ENCODE measurements at regions not wholly inside any gene's neighbourhood (a gene's known extent, or its start where the extent isn't known, plus 50 kb on each side); places are given as distances from the start of the nearest gene placed in this dataset.

- TF ChIP-seq PATZ1 (CRISPR knock-in tag; IDR thresholded peaks at IDR 0.05; ENCODE audit: borderline replicate concordance), result 0 out of 2 replicates have a peak, but pooled peaks have one; percentile 56
- peak; percentile 51 for TF ChIP-seq ZNF316 (IDR thresholded peaks at IDR 0.05)
- TF ChIP-seq PTTG1 (tag; IDR thresholded peaks at IDR 0.05; ENCODE audit: low read depth), result 0 out of 2 replicates have a peak, but pooled peaks have one; percentile 52
- peak; percentile 40; the same call in 1 of the 2 replicates for TF ChIP-seq ARID3A (IDR thresholded peaks at IDR 0.05; ENCODE audit: borderline replicate concordance, low read depth, low read length)
- TF ChIP-seq CSDE1 (IDR thresholded peaks at IDR 0.05), result 0 out of 4 replicates have a peak, but pooled peaks of 1 of the 2 experiments have one; percentile 18
- 0 out of 2 replicates have a peak, but pooled peaks have one; percentile 8 for TF ChIP-seq ZBTB12 (CRISPR knock-in tag; IDR thresholded peaks at IDR 0.05)
- TF ChIP-seq L3MBTL2 (IDR thresholded peaks at IDR 0.05), result peak; percentile 14; the same call in 1 of the 2 replicates
- no peak for TF ChIP-seq ZBTB5 (IDR thresholded peaks at IDR 0.05)
- TF ChIP-seq SOX6 (IDR thresholded peaks at IDR 0.05), result peak; percentile 38; the same call in 1 of the 2 replicates
- peak; percentile 1; the same call in 1 of the 2 replicates for TF ChIP-seq ZFP1 (CRISPR knock-in tag; IDR thresholded peaks at IDR 0.05)
- TF ChIP-seq CREB1 (IDR thresholded peaks at IDR 0.05), result no peak
- TF ChIP-seq CREB1 (CRISPR knock-in tag; IDR thresholded peaks at IDR 0.05), result no peak
- TF ChIP-seq SUPT5H (IDR thresholded peaks at IDR 0.05), result peak; percentile 73
- TF ChIP-seq CHAMP1 (IDR thresholded peaks at IDR 0.05), result 0 out of 2 replicates have a peak, but pooled peaks have one; percentile 19
- peak; percentile 79; the same call in 1 of the 2 replicates for TF ChIP-seq NFATC3 (IDR thresholded peaks at IDR 0.05)
- TF ChIP-seq ZBTB8A (IDR thresholded peaks at IDR 0.05; ENCODE audit: partially characterized antibody), result no peak
- peak; percentile 48; the same call in 1 of the 2 replicates for TF ChIP-seq ARID1B (IDR thresholded peaks at IDR 0.05)
- TF ChIP-seq FOXA3 (CRISPR knock-in tag; conservative IDR thresholded peaks at IDR 0.05 in 1 of 2, IDR thresholded peaks at IDR 0.05 in 1 of 2), result 0 out of 4 replicates have a peak, but pooled peaks of 1 of the 2 experiments have one; percentile 3
Measured at GRCh38 chr7:16264823-16265804, 156.2 kb downstream of the CRPPA start (continued).
